T follicular helper cell (primary cell): ENCODE measurements at regions not wholly inside any gene's neighbourhood (a gene's known extent, or its start where the extent isn't known, plus 50 kb on each side); places are given as distances from the start of the nearest gene placed in this dataset.
"Not testable (repeated sequence)": the region's sequence is repeated elsewhere in the genome, so short reads cannot be mapped to it uniquely, and the experiment has no call there.

ENCODE experiments used
- DNase-seq: peaks from one replicate; pipeline ENCODE4 v3.0.0-alpha.2; 2020; ENCODE audit warnings: low read depth

DNA sequence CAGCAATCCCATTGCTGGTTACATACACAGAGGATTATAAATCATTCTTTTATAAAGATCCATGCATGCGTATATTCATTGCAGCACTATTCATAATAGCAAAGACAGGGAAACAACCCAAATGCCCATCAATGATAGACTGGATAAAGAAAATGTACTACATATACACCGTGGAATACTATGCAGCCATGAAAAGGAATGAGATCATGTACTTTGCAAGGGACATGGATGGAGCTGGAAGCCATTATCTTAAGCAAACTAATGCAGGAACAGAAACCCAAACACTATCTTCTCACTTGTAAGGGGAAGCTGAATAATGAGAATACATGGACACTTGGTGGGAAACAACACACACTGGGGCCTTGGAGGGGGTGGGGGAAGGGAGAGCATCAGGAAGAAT lies 529.7 kb downstream of the TBC1D32 start:
- DNase-seq, result no peak

DNA sequence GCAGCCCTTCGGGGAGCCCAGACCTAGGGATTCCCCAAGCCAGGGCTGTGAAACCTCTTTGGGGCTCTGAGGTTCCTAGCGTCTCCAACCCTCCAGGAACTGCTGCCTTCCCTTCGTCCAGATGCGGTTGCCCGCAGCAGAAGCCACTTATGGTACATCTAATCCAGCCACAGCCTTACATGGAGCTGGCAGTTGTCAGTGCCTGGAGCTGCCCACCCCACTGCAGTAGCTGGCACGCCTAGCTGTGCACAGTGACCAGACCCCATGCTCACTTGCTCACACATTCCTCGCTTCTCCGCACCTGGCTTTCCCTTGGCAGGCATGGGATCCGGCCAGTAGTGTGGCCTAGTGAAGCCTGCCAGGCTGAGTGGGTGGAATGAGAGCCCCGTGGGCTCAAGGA lies 547.6 kb downstream of the TBC1D32 start:
- no peak for DNase-seq

DNA sequence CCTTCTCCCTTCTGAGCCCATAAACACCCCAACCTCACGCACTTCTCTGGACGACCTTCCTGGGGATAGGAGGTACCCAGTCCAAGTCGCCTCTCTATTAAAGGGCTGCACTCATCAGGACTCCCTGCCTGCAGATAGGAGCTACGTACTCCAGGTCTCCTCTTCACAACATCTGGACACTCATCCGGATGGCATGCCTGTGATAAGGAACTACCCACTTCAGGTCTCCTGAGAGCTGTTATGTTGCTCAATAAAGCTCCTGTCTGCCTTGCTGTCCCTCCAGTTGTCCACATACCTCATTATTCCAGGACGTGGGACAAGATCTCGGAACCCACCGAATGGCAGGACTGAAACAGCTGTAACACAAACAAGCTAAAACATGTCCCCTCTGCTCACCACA lies 548.0 kb downstream of the TBC1D32 start:
- DNase-seq, result no peak

DNA sequence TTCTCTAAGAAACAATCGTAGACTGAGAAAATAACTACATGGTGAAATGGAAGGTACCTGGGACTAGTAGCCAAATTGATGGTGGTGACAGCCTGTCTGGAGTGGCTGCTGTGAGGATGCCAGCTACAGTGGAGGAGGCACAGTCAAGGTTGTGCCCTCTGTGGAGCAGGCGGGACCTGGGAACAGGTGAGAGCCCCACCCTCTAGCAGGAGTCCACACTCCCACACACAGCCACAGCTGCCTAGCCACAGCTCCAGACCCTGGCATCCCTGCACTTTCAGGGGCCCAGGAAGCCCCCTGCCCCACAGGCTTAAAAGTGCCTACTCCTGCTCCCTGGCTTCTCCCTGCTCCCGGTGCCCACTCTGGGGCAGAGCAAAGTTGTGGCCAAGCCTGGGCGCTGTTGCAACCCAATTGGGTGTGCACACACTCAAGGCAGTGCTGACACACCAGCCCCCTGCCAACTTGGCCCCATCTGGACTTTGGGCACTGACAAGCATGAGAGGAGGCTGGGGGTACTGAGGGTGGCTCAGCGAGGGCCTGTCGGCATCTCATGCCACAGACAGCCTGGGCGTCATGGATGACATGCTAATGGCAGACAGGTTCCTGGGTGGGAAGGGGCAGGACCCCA lies 548.7 kb downstream of the TBC1D32 start:
- no peak for DNase-seq

DNA sequence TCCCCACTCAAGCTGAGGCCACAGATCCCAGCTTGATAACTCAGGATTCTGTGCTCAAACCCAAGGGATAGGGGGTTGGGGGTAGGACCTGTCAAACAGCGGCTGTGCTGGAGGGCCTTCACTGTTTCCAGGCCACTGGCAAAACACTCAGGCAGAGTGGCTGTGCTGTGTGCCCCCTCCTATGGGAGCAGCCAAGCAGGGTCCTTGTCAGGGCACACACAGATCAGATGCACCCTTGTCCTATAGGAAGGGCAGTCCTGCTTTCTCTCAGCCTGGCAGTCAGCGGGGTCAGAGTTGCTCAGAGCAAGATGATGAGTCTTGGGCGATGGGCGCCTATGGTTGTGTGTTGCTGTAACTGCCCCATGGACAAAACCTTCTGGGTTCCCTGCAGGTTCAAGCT lies 554.8 kb downstream of the TBC1D32 start:
- no peak for DNase-seq

DNA sequence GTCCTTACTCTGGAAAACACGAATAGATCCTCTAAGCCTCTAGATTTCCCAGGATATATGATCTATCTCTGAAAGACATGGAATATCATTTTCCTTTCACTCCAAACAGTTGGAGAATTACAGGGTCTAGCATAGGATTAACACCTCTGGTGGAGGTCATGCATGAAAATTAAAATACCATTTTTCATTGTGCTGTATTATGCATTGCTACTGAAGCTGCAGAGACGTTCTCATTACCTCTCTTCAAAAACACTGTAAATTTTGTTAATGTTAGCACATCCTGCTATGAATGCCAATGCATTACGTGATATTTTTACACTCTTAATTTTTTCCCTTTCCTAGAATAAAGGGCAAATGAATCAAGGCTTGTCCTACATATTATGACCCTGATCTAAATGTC lies 558.6 kb downstream of the TBC1D32 start:
- DNase-seq, result no peak

DNA sequence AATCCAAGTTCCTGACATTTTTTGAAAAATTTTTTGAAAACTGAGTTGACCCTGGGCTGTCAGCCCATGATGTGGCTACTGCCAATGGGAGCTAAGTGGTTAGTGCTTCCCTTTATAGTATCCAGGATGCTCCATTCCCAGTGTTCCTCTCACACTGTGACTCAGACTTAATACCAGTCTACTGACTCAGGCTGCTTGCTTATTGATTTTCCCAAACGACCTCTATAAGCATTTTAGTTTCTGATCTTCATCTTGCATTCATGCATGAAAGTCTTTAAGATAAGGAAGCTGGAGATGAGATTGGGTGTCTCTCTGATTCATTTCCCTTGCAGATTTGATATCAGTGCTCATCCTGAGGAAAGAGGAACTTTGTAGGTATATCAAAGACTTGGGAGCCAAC lies 560.0 kb downstream of the TBC1D32 start:
- no peak for DNase-seq

DNA sequence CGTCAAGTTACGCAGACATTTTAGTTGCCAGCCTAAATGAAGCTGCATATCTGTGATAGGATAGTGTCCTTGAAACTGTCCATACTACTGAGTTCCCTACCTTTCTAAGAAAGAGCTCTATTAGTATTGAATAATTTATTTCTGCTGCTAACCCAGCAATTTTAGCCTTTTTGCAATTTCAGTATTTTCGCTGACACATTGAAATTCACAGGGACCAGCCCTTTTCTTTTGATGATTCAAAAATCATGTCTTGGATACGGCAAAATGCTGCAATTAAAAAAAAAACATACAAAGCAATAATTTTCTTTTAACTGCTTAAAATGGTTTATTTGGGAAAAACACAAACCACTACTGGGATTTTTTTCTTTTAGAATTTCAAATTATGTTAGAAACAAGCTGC lies 563.3 kb downstream of the TBC1D32 start:
- DNase-seq, result no peak

DNA sequence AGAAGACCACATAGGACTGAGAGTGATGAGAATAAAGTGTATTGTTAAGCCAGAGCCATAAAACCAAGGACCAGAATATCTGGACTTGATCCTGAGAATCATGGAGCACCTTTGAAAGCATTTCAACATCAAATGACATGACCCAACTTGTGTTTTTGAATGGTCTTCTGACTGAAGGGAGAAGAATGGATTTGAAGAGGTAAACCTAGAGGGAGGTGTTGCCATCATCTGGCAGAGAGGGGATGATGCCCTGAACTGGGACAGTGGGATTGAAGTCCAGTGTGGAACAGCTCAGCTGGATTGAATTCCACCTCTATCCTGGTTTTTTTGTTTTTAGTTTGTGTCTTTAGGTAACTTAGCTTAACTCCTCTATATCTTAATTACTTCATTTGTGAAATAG lies 570.0 kb downstream of the TBC1D32 start:
- DNase-seq, result no peak

DNA sequence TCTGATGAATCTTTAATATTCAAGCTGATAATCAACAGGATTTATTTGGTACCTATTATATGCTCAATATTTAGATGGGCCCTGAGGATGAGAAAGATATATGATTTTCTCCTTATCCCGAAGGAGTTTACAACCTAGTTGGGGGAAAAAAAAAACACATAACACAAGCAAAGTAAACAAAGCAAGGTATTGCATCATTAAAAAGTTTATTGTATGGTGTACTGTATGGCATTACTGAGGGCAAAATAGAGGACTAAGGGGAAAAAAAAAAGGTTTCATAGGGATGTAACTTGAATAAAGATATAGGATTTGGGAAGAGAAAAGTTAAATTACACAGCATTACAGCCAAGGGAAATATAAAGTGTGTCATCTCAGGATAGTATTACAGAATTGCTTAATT lies 574.7 kb downstream of the TBC1D32 start:
- no peak for DNase-seq

DNA sequence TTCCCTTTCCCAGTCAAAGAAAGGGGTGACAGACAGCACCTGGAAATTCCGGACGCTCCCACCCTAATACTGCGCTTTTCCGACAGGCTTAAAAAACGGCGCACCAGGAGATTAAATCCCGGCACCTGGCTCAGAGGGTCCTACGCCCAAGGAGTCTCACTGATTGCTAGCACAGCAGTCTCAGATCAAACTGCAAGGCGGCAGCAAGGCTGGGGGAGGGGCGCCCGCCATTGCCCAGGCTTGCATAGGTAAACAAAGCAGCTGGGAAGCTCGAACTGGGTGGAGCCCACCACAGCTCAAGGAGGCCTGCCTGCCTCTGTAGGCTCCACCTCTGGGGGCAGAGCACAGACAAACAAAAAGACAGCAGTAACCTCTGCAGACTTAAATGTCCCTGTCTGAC lies 585.7 kb downstream of the TBC1D32 start:
- not testable (repeated sequence) for DNase-seq

DNA sequence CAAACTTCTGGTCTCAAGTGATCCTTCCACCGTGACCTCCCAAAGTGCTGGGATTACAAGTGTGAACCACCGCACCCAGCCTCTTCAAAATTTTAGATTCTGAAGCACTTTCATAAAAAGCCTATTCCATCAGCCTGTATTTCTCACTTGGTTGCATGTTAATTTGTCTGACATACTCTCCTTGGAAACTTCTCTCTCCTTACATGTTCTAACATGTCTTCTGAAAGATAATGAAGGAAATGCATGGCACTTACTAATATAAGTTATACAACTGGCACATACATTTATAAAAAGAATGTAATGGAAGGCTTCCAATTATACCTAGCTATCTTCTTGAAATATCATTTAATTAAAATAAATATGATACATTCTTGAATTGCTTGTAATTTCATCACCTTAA lies 597.5 kb downstream of the TBC1D32 start:
- DNase-seq, result no peak

DNA sequence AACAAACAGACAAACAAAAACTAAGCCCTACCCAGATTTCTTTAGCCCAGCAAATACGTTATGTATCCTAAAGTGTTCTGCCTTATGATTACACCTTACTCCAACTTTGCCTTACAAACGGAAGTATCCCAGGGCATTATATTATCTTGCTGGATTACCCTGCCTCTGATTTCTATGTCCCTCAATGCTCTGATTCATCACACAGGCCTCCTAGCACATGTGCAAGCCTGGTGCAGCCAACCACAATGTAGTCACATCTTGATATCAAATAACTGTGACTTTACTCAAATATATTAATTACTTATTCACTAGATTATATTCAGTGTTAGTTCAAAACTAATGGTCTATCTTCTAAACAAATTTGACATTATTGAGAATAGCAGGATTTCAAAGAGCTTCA lies 598.6 kb downstream of the TBC1D32 start:
- DNase-seq, result no peak

DNA sequence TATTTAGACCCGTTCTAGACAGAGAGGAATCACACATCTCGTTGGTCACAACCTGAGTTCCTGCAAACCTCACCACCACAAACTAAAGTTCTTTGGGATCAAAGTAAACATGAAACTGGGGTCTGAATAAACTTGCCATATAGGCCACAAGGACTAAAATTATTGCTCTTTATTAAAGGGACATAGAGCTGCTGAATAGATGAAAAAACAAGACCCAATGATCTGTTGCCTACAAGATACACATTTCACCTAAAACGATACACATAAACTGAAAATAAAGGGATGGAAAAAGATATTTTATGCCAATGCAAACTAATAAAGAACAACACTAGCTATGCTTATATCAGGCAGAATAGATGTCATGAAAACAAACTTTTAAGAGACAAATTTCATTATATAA lies 623.0 kb downstream of the TBC1D32 start:
- DNase-seq, result no peak

DNA sequence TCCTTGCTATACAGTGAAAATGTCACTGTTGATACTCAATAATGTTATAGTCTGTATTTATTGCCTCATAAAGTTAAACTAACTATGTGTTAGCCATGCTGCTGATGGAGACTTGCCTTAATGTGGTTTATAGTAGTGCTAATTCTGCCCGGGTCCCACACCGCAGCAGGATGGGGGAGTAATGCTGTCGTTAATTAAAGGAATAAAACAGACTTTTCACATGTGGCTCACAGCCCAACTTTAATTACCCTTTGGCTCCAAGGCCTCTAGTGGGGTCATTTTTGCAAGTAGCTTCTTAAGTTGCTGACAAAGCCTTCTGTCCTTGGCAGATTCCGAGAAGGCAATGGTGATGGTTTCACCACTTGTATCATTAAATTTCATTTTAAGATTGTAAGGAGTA lies 634.3 kb downstream of the TBC1D32 start:
- no peak for DNase-seq

DNA sequence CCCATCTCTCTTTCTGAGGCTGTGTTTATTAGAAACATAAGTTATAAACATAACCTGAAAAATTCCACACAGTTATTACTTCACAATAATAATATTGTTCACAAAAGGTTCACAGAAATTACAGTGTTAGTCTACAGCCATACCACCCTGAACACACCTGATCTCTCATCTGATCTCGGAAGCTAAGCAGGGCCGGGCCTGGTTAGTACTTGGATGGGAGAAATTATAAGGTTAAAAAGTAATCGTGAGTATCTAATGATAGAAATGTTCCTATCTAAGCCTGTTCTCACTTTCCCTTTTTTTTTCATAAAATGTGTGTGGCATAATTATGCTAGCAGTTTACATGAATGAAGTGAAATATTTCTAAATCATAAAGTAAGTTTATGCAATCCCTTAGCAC lies 647.8 kb downstream of the TBC1D32 start:
- no peak for DNase-seq

DNA sequence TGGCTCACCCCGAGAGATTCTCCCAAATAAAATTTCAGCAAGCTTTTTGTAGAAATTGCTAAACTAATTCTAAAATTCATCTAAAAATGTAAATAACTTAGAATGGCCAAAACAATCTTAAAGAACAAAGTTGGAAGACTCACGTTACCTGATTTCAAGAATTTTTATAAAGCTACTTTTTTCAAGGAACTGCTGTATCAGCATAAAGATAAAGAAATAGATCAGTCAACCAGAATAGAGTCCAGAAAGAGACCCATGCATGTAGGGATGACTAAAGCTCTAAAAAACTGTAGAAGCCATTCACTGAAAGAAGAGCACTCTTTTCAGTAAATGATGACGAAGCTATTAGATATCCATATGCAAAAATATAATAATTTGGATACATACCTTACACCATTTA lies 652.1 kb downstream of the TBC1D32 start:
- DNase-seq, result no peak

DNA sequence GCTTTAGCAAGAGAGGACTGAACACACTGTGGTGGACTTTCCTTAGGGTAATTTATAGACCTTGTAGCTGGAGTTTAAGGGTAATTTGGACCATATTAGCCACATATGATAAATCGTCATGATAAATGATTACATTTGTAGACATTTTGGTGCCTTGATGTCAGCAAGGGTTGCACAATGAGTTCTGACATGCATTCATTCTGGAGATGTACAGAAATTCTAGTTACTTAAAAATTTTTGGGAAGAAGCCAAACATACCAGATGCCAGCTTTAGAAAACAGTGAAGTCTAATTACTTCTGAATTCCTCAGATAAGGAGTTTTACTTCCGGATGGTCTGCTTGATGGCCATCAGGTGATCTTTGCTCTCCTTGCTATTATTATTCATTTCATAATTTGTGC lies 653.1 kb downstream of the TBC1D32 start:
- DNase-seq, result no peak

DNA sequence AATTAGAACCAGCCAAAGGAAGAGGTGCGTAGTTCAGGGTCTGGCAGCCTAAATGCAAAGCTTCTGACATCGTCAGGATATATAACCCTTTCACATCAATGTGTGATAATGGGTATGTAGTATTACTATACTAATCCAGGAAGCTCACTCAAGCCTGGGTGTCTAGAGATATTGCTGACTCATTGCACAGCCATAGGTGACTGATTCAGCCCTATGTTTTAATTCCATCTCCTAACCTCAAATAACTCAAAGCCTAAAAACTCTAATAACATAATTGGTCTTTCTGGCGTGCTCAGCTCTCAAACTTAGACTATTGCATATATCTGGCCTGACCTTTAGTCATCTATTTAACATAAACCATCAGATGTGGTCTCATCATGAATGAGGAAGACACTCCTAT lies 658.4 kb downstream of the TBC1D32 start:
- DNase-seq, result no peak

DNA sequence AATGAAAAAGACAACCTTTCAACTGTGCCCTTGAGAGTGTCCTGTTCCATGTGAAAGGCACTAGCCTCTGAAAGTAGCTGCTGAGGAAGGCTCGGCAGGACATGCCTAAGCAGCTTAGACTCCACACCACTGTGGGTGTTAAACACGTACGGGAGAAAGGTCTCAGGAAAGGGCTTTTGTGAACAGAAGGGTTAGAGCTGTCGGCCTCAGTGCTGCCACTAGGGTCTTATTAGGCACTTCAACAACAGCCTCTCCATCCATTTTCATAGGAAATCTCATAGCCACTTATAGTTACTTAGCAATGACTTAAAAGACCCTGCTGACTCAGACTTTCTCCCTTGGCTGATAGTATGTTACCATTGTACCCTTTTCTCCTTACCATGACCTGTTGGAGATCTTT lies 662.8 kb downstream of the TBC1D32 start:
- no peak for DNase-seq

DNA sequence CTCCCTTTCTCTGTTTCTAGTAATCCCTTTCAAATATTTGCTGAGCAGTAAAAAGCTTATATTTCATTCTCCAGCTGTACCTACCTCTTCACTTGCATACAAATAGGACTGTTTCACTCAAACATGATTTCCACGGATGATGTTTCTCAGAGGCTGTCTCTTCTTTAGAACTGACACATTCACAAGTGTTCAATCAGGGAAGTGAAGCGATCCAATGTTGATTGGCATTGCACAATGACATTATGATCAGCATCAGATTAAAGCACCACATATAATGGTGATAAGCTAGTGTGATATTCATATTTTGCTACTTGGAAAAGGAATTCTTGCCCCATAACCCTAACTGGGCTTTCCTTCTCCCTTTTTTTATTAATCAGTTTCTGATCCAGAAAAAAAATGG lies 681.8 kb downstream of the TBC1D32 start:
- DNase-seq, result no peak

DNA sequence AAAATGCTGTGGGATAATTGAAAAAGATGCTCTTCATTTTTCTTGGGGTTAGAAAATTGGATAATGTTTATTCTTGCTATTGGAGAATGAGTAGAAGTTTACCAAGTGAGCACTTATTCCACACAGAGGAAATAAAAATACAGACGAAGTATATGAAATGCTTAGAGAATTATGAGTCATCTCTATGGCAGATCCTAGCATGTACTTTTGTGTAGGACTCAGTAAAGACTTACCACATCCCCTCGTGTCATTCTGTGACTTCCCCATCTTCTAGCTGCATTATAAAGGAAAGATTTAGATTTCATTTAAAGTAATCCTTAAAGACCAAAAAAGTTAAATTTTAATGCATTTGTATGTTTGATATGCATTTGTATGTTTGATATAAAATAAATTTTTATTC lies 685.6 kb downstream of the TBC1D32 start:
- DNase-seq, result no peak

DNA sequence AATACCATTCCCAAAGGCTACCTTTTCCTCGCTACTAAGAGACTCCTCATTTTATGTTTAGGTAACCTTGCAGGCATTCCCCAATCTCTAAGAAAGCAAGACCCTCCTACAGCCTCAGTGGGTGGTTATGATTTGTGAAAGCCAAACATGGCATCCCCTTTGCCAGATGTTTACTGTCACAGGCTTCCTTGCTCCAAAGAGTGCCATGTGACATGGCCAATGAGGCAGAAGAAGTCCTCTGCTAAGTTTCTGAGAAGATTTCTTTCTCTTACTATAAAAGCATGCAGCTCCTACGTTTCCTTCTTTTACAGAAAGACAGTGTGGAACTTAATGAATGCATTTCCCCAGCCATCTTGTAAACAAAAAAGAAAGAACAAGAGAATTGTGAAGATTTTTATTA lies 688.2 kb downstream of the TBC1D32 start:
- no peak for DNase-seq

DNA sequence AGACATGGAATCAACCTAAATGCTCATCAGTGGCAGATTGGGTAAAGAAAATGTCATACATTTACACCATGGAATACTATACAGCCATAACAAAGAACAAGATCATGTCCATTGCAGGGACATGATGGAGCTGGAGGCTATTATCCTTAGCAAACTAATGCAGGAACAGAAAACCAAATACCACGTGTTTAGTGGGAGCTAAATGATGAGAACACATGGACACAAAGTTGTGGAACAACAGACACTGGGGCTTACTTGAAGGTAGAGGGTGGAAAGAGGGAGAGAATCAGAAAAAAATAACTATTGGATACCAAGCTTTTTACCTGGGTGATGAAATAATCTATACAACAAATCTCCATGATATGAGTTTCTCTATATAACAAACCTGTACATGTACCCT lies 701.3 kb downstream of the TBC1D32 start:
- DNase-seq, result no peak

DNA sequence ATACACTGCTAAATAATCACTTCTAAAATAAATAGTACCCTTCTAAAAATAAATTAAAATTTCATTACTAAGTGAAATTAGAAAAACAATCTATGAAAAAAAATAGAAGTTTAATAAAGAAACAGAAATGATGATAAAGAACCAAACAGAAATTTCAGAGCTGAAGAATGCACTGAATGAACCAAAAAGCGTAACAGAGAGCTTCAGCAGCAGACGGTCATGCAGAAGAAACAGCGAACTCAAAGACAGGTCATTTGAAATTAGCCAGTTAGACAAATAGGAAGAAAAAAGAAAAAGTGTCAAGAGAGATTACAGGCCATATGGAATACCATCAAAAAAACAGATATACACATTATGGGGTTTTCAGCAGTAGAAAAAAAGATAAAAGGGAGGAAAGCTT lies 706.7 kb downstream of the TBC1D32 start:
- no peak for DNase-seq
